ENCODE measurements at regions not wholly inside any gene's neighbourhood (a gene's known extent, or its start where the extent isn't known, plus 50 kb on each side); places are given as distances from the start of the nearest gene placed in this dataset.

GRCh38 chr2:58562276-58562675 lies 321.2 kb upstream of the FANCL start:
- TF ChIP-seq CTCF (IDR thresholded peaks at IDR 0.05; ENCODE audit: insufficient read depth, low read length, poor library complexity, severe bottlenecking) = no peak
- no peak for TF ChIP-seq EZH2phosphoT487 (conservative IDR thresholded peaks at IDR 0.05; ENCODE audit: low read length)
